ENCODE measurements at regions not wholly inside any gene's neighbourhood (a gene's known extent, or its start where the extent isn't known, plus 50 kb on each side); places are given as distances from the start of the nearest gene placed in this dataset.

GRCh38 chr3:25910997-25911396 is 121.1 kb downstream of the OXSM start:
- Histone ChIP-seq H2AFZ (ENCODE audit: low read depth, low read length) (no peak overlapping the region), H3K4me2 (ENCODE audit: low read length) (no peak overlapping the region), H3K9ac (ENCODE audit: low read length) (no peak overlapping the region), H3K4me1 (ENCODE audit: insufficient read depth, low read length) (no peaks in the 10 kb centered on the region), H3K79me2 (ENCODE audit: insufficient read depth, low read length) (no peaks in the 10 kb centered on the region), H3K9me3 (ENCODE audit: insufficient read depth, low read depth, low read length) (no peaks in the 10 kb centered on the region), H3K27ac (ENCODE audit: low read depth, low read length) (no peak overlapping the region), H3K36me3 (ENCODE audit: insufficient read depth, low read length) (no peaks in the 10 kb centered on the region), H4K20me1 (ENCODE audit: insufficient read depth, low read length) (no peaks in the 10 kb centered on the region), H3K4me3 (ENCODE audit: insufficient read depth, low read depth, low read length) (no peak overlapping the region), H3K27me3 (ENCODE audit: insufficient read depth, low read length) (no peaks in the 10 kb centered on the region)
- Mint-ChIP-seq H3K27ac (ENCODE audit: unreplicated experiment) (no peak overlapping the region), H3K36me3 (ENCODE audit: low read depth, unreplicated experiment) (no peaks in the 10 kb centered on the region), H3K4me1 (ENCODE audit: low read depth, unreplicated experiment) (no peaks in the 10 kb centered on the region), H3K4me3 (ENCODE audit: unreplicated experiment) (no peak overlapping the region), H3K9me3 (ENCODE audit: unreplicated experiment) (no peaks in the 10 kb centered on the region), H3K27me3 (ENCODE audit: low read depth, unreplicated experiment) (no peaks in the 10 kb centered on the region)
- TF ChIP-seq EZH2 (IDR thresholded peaks at IDR 0.05; ENCODE audit: insufficient read depth, low read length) (no peak), CTCF (IDR thresholded peaks at IDR 0.05; ENCODE audit: insufficient read depth, low read depth, low read length) (no peak)
- FAIRE-seq (no peak), DNase-seq (ENCODE audit: low read depth) (no peak)

- Histone ChIP-seq H2AFZ (ENCODE audit: low read depth, low read length) (no peak overlapping the region), H3K27ac (ENCODE audit: low read depth, low read length) (no peak overlapping the region), H3K4me3 (ENCODE audit: insufficient read depth, low read depth, low read length) (no peak overlapping the region), H3K27me3 (ENCODE audit: insufficient read depth, low read length) (no peaks in the 10 kb centered on the region), H3K4me1 (ENCODE audit: insufficient read depth, low read length) (no peaks in the 10 kb centered on the region), H3K79me2 (ENCODE audit: insufficient read depth, low read length) (no peaks in the 10 kb centered on the region), H3K36me3 (ENCODE audit: insufficient read depth, low read length) (no peaks in the 10 kb centered on the region), H3K4me2 (ENCODE audit: low read length) (no peak overlapping the region), H4K20me1 (ENCODE audit: insufficient read depth, low read length) (no peaks in the 10 kb centered on the region), H3K9ac (ENCODE audit: low read length) (no peak overlapping the region), H3K9me3 (ENCODE audit: insufficient read depth, low read depth, low read length) (no peaks in the 10 kb centered on the region)
- no peak overlapping the region for H3K4me3 Mint-ChIP-seq (ENCODE audit: unreplicated experiment)
- no peak for TF ChIP-seq CTCF (IDR thresholded peaks at IDR 0.05; ENCODE audit: insufficient read depth, low read depth, low read length)
- no peak for TF ChIP-seq EZH2 (IDR thresholded peaks at IDR 0.05; ENCODE audit: insufficient read depth, low read length)
- H3K36me3 Mint-ChIP-seq (ENCODE audit: low read depth, unreplicated experiment) = no peaks in the 10 kb centered on the region
- H3K27me3 Mint-ChIP-seq (ENCODE audit: low read depth, unreplicated experiment) = no peaks in the 10 kb centered on the region
- H3K4me1 Mint-ChIP-seq (ENCODE audit: low read depth, unreplicated experiment) = no peaks in the 10 kb centered on the region
- DNase-seq (ENCODE audit: low read depth) (no peak), FAIRE-seq (no peak)
- no peaks in the 10 kb centered on the region for H3K9me3 Mint-ChIP-seq (ENCODE audit: unreplicated experiment)
- H3K27ac Mint-ChIP-seq (ENCODE audit: unreplicated experiment) = no peak overlapping the region
These were observed 121.8 kb downstream of the OXSM start for GRCh38 chr3:25911525-25912295.

- no peak for FAIRE-seq
These were observed 123.3 kb downstream of the OXSM start for GRCh38 chr3:25913179-25913578.

More at GRCh38 chr3:25913179-25913578, 123.3 kb downstream of the OXSM start:
- Histone ChIP-seq H3K4me3 (ENCODE audit: insufficient read depth, low read depth, low read length) (no peak overlapping the region), H3K4me2 (ENCODE audit: low read length) (no peak overlapping the region), H3K27me3 (ENCODE audit: insufficient read depth, low read length) (no peaks in the 10 kb centered on the region), H3K27ac (ENCODE audit: low read depth, low read length) (no peak overlapping the region), H3K79me2 (ENCODE audit: insufficient read depth, low read length) (no peaks in the 10 kb centered on the region), H3K36me3 (ENCODE audit: insufficient read depth, low read length) (no peaks in the 10 kb centered on the region), H3K9me3 (ENCODE audit: insufficient read depth, low read depth, low read length) (no peaks in the 10 kb centered on the region), H2AFZ (ENCODE audit: low read depth, low read length) (no peak overlapping the region), H3K9ac (ENCODE audit: low read length) (no peak overlapping the region), H4K20me1 (ENCODE audit: insufficient read depth, low read length) (no peaks in the 10 kb centered on the region), H3K4me1 (ENCODE audit: insufficient read depth, low read length) (no peaks in the 10 kb centered on the region)
- H3K4me1 Mint-ChIP-seq (ENCODE audit: low read depth, unreplicated experiment) = no peaks in the 10 kb centered on the region
- no peaks in the 10 kb centered on the region for H3K36me3 Mint-ChIP-seq (ENCODE audit: low read depth, unreplicated experiment)
- H3K4me3 Mint-ChIP-seq (ENCODE audit: unreplicated experiment) = no peak overlapping the region
- TF ChIP-seq CTCF (IDR thresholded peaks at IDR 0.05; ENCODE audit: insufficient read depth, low read depth, low read length) (no peak), EZH2 (IDR thresholded peaks at IDR 0.05; ENCODE audit: insufficient read depth, low read length) (no peak)
- H3K9me3 Mint-ChIP-seq (ENCODE audit: unreplicated experiment) = no peaks in the 10 kb centered on the region
- H3K27me3 Mint-ChIP-seq (ENCODE audit: low read depth, unreplicated experiment) = no peaks in the 10 kb centered on the region
- no peak for DNase-seq (ENCODE audit: low read depth)
- H3K27ac Mint-ChIP-seq (ENCODE audit: unreplicated experiment) = no peak overlapping the region

All from astrocyte (in vitro differentiated cells and primary cell).